SK-N-MC (cell line): ENCODE measurements at regions not wholly inside any gene's neighbourhood (a gene's known extent, or its start where the extent isn't known, plus 50 kb on each side); places are given as distances from the start of the nearest gene placed in this dataset.

Experiments
- EZH2 ChIP-seq: fragments of 200-600 bp; sonication (generic); IDR thresholded peaks from one replicate; pipeline ENCODE4 v1.6.1; 2017; ENCODE audit warnings: antibody characterized with exemption
- POLR2AphosphoS5 ChIP-seq: IDR thresholded peaks from 2 replicates; pipeline ENCODE4 v1.6.1; 2012; ENCODE audit warnings: mild to moderate bottlenecking, low read depth, low read length, borderline replicate concordance

- TF ChIP-seq EZH2 (no peak), POLR2AphosphoS5 (no peak)
These were observed 189.6 kb downstream of the NPHP4 start for GRCh38 chr1:5802606-5803005.
